SKM-1 treated with dmso at 0.1 percent for 144 hours (cell line): ENCODE measurements at regions not wholly inside any gene's neighbourhood (a gene's known extent, or its start where the extent isn't known, plus 50 kb on each side); places are given as distances from the start of the nearest gene placed in this dataset.
A peak's percentile ranks its signal among the peaks of the same experiment; 100 is the strongest.

Source experiments
- DNase-seq: peaks from one replicate; lab custom pipeline; 2025; ENCODE audit not compliant: unreplicated experiment; lab: John Stamatoyannopoulos, UW

- no peak for DNase-seq
These were observed 79.6 kb upstream of the SPANXN2 start for GRCh38 chrX:143800150-143800549.

- DNase-seq, result peak; percentile 17
These were observed 67.7 kb upstream of the SPANXN2 start for GRCh38 chrX:143788265-143788664.

DNA sequence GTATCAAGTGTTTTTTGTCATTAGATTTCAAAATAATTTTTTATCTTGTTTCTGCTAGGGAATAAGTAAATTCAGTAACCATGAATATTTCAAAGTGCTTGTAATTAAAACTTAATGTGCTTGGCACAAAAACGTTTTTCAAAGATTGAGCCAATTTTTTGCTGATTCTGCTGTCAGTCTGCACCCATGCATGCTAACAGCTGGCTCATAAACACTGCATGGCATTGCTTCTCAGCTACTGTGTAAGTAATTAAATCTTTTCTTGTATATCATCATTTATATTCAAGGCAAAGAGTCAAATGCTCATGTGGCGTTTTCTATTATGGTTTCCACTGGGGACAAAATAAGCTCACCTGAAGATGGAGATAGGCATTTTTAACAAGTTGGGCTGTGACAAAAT, 66.8 kb upstream of the SPANXN2 start:
- DNase-seq, result no peak

GRCh38 chrX:143781103-143781502, 60.6 kb upstream of the SPANXN2 start:
- no peak for DNase-seq
